Colonic mucosa (tissue), 4 donors: ENCODE measurements at regions not wholly inside any gene's neighbourhood (a gene's known extent, or its start where the extent isn't known, plus 50 kb on each side); places are given as distances from the start of the nearest gene placed in this dataset.

Source experiments
- DNase-seq: peaks from one replicate; pipeline ENCODE4 v3.0.0-alpha.2; 2020
- H3K27ac ChIP-seq: fragments of 200-600 bp; one replicate; pipeline ENCODE4 v1.8.0; 2021
- H3K27me3 ChIP-seq: fragments of 200-600 bp; one replicate; pipeline ENCODE4 v1.8.0; 2021
- H3K36me3 ChIP-seq: fragments of 200-600 bp; one replicate; pipeline ENCODE4 v1.8.0; 2021
- H3K4me1 ChIP-seq: fragments of 200-600 bp; one replicate; pipeline ENCODE4 v1.8.0; 2021; ENCODE audit warnings: mild to moderate bottlenecking
- H3K4me3 ChIP-seq: fragments of 200-600 bp; one replicate; pipeline ENCODE4 v1.8.0; 2021
- H3K9ac ChIP-seq, 2 donors: one replicate each; pipeline ENCODE4 v1.7.0; 2013; ENCODE audit warnings: control low read depth in 2 of 2, low read depth in 2 of 2, low read length in 2 of 2
- H3K9me3 ChIP-seq: fragments of 200-600 bp; one replicate; pipeline ENCODE4 v1.8.0; 2021
- CTCF ChIP-seq: fragments of 200-600 bp; IDR thresholded peaks from one replicate; pipeline ENCODE4 v1.8.0; 2022; ENCODE audit warnings: antibody characterized with exemption, mild to moderate bottlenecking
- intact Hi-C: fragments of 100-400 bp; cut with DNase I; formaldehyde crosslinking; loops from one replicate; pipeline ENCODE4 v1.14.1; 2022
- donor health status: healthy.
- donor health status: DM: no; HTN: no; CAD: no.
- donor health status: DM: no; HTN: no; CAD: no.

- H3K4me3 ChIP-seq: no peak overlapping the region
- H3K9ac ChIP-seq: no peak overlapping the region
- H3K9me3 ChIP-seq: no peaks in the 10 kb centered on the region
- intact Hi-C loops: no loop called here
- H3K36me3 ChIP-seq: no peaks in the 10 kb centered on the region
- TF ChIP-seq CTCF: no peak
- H3K27ac ChIP-seq: no peak overlapping the region
- H3K27me3 ChIP-seq: no peaks in the 10 kb centered on the region
- DNase-seq: no peak
- no peaks in the 10 kb centered on the region for H3K4me1 ChIP-seq
Observed at GRCh38 chr4:186012071-186012470, 56.9 kb upstream of the TLR3 start.

GRCh38 chr4:186013419-186014186, 55.4 kb upstream of the TLR3 start:
- no peak overlapping the region for H3K9ac ChIP-seq
- H3K4me3 ChIP-seq: no peak overlapping the region
- no peaks in the 10 kb centered on the region for H3K27me3 ChIP-seq
- intact Hi-C loops: no loop called here
- H3K9me3 ChIP-seq: no peaks in the 10 kb centered on the region
- H3K4me1 ChIP-seq: no peaks in the 10 kb centered on the region
- DNase-seq: no peak
- H3K36me3 ChIP-seq: no peaks in the 10 kb centered on the region
- no peak overlapping the region for H3K27ac ChIP-seq
- TF ChIP-seq CTCF: no peak

- no peaks in the 10 kb centered on the region for H3K27me3 ChIP-seq
- no peak for DNase-seq
- intact Hi-C loops: no loop called here
- H3K36me3 ChIP-seq: no peaks in the 10 kb centered on the region
- H3K27ac ChIP-seq: no peak overlapping the region
- no peaks in the 10 kb centered on the region for H3K9me3 ChIP-seq
- H3K9ac ChIP-seq: no peak overlapping the region
- H3K4me1 ChIP-seq: no peaks in the 10 kb centered on the region
- TF ChIP-seq CTCF: no peak
- no peak overlapping the region for H3K4me3 ChIP-seq
Observed at GRCh38 chr4:186015212-186015817, 53.6 kb upstream of the TLR3 start.

- H3K4me1 ChIP-seq: no peaks in the 10 kb centered on the region
- H3K9me3 ChIP-seq: no peaks in the 10 kb centered on the region
- H3K4me3 ChIP-seq: no peak overlapping the region
- no peaks in the 10 kb centered on the region for H3K27me3 ChIP-seq
- H3K9ac ChIP-seq: no peak overlapping the region
- H3K36me3 ChIP-seq: no peaks in the 10 kb centered on the region
- no peak for TF ChIP-seq CTCF
- intact Hi-C loops: no loop called here
- no peak overlapping the region for H3K27ac ChIP-seq
- no peak for DNase-seq
Observed at GRCh38 chr4:186016796-186017195, 52.2 kb upstream of the TLR3 start.

- intact Hi-C loops: no loop called here
- no peak overlapping the region for H3K27ac ChIP-seq
- DNase-seq: no peak
- no peak overlapping the region for H3K9ac ChIP-seq
- H3K36me3 ChIP-seq: no peaks in the 10 kb centered on the region
- no peaks in the 10 kb centered on the region for H3K9me3 ChIP-seq
- H3K4me3 ChIP-seq: no peak overlapping the region
- TF ChIP-seq CTCF: no peak
- no peaks in the 10 kb centered on the region for H3K27me3 ChIP-seq
- no peaks in the 10 kb centered on the region for H3K4me1 ChIP-seq
Observed at GRCh38 chr4:186017801-186018200, 51.2 kb upstream of the TLR3 start.
